Endothelial cell of umbilical vein (primary cell): ENCODE measurements at regions not wholly inside any gene's neighbourhood (a gene's known extent, or its start where the extent isn't known, plus 50 kb on each side); places are given as distances from the start of the nearest gene placed in this dataset.

Experiments used
- CTCF ChIP-seq, 2 donors: IDR thresholded peaks; 1 replicate in 1 of 2; 2 replicates in 1 of 2; pipeline ENCODE4 v1.5.1; 2011; ENCODE audit warnings: low read length in 2 of 2, mild to moderate bottlenecking in 2 of 2, moderate library complexity in 2 of 2, control low read depth in 1 of 2, inconsistent platforms in 1 of 2, low read depth in 1 of 2; ENCODE audit not compliant: insufficient read depth in 1 of 2; ENCODE audit errors: extremely low read depth in 1 of 2
- EZH2 ChIP-seq: IDR thresholded peaks from 2 replicates; pipeline ENCODE4 v1.6.1; 2012; ENCODE audit warnings: borderline replicate concordance, low read depth, mild to moderate bottlenecking, moderate library complexity, low read length, inconsistent platforms; ENCODE audit not compliant: severe bottlenecking
- FOS ChIP-seq: IDR thresholded peaks from 2 replicates; pipeline ENCODE4 v1.6.1; 2011; ENCODE audit warnings: mild to moderate bottlenecking, low read length, moderate library complexity, borderline replicate concordance; ENCODE audit not compliant: insufficient read depth
- GATA2 ChIP-seq: IDR thresholded peaks from 2 replicates; pipeline ENCODE4 v1.7.0; 2011; ENCODE audit warnings: low read depth, mild to moderate bottlenecking, moderate library complexity, mixed read lengths, low read length; ENCODE audit not compliant: insufficient read length, insufficient read depth
- JUN ChIP-seq: IDR thresholded peaks from 2 replicates; pipeline ENCODE4 v1.6.1; 2011; ENCODE audit warnings: borderline replicate concordance, low read depth; ENCODE audit not compliant: insufficient read length, insufficient read depth
- MAX ChIP-seq: IDR thresholded peaks from 2 replicates; pipeline ENCODE4 v1.6.1; 2011; ENCODE audit not compliant: insufficient read depth, insufficient read length
- MYC ChIP-seq: IDR thresholded peaks from one replicate; pipeline ENCODE4 v1.6.1; 2011; ENCODE audit warnings: mild to moderate bottlenecking, low read depth, low read length
- POLR2A ChIP-seq: IDR thresholded peaks from 2 replicates; pipeline ENCODE4 v1.6.1; 2012; ENCODE audit warnings: low read depth, mild to moderate bottlenecking, control low read depth, low read length
- POLR2AphosphoS5 ChIP-seq: IDR thresholded peaks from 2 replicates; pipeline ENCODE4 v1.6.1; 2012; ENCODE audit warnings: low read depth, mild to moderate bottlenecking, control low read depth, low read length, moderate library complexity; ENCODE audit not compliant: insufficient read depth

GRCh38 chr10:25120188-25120587 lies 54.6 kb upstream of the GPR158 start:
- no peak for TF ChIP-seq MAX
- TF ChIP-seq CTCF (IDR thresholded peaks at IDR 0.05; ENCODE audit: extremely low read depth in 1 of 2, insufficient read depth in 1 of 2, low read depth in 1 of 2, low read length in 2 of 2), result no peak
- no peak for TF ChIP-seq POLR2A
- TF ChIP-seq EZH2, result no peak
- no peak for TF ChIP-seq POLR2AphosphoS5
- no peak for TF ChIP-seq JUN
- no peak for TF ChIP-seq MYC
- no peak for TF ChIP-seq FOS
- TF ChIP-seq GATA2, result no peak
